G401.6 (cell line): ENCODE measurements at regions not wholly inside any gene's neighbourhood (a gene's known extent, or its start where the extent isn't known, plus 50 kb on each side); places are given as distances from the start of the nearest gene placed in this dataset.
"Not testable (repeated sequence)": the region's sequence is repeated elsewhere in the genome, so short reads cannot be mapped to it uniquely, and the experiment has no call there.

ENCODE experiments used
- FAIRE-seq: peaks from 2 replicates; lab custom pipeline; 2012; peaks lifted over from hg19 to GRCh38; lab: Jason Lieb, UNC

GRCh38 chr6:139743664-139744437, 369.4 kb upstream of the CITED2 start:
- FAIRE-seq = no peak

- no peak for FAIRE-seq
Measured at GRCh38 chr6:139742671-139743070, 368.2 kb upstream of the CITED2 start.

- peak; percentile 91 for FAIRE-seq
Measured at GRCh38 chr6:139738801-139739455, 364.5 kb upstream of the CITED2 start.

- no peak for FAIRE-seq
Measured at GRCh38 chr6:139736325-139736906, 362.0 kb upstream of the CITED2 start.

GRCh38 chr6:139732451-139732850, 358.0 kb upstream of the CITED2 start:
- no peak for FAIRE-seq

GRCh38 chr6:139730340-139730974, 356.0 kb upstream of the CITED2 start:
- no peak for FAIRE-seq

GRCh38 chr6:139728876-139729427, 354.5 kb upstream of the CITED2 start:
- FAIRE-seq = no peak

GRCh38 chr6:139726272-139726671, 351.8 kb upstream of the CITED2 start:
- FAIRE-seq = not testable (repeated sequence)

GRCh38 chr6:139722530-139722929, 348.1 kb upstream of the CITED2 start:
- FAIRE-seq = no peak

- no peak for FAIRE-seq
Measured at GRCh38 chr6:139721954-139722353, 347.5 kb upstream of the CITED2 start.

- peak; percentile 3 for FAIRE-seq
Measured at GRCh38 chr6:139713900-139714506, 339.6 kb upstream of the CITED2 start.

- FAIRE-seq = no peak
Measured at GRCh38 chr6:139713424-139713823, 339.0 kb upstream of the CITED2 start.

- no peak for FAIRE-seq
Measured at GRCh38 chr6:139712830-139713229, 338.4 kb upstream of the CITED2 start.

GRCh38 chr6:139711804-139712585, 337.5 kb upstream of the CITED2 start:
- FAIRE-seq = peak; percentile 68

GRCh38 chr6:139710556-139710955, 336.1 kb upstream of the CITED2 start:
- no peak for FAIRE-seq

- FAIRE-seq = peak; percentile 95
Measured at GRCh38 chr6:139708337-139709199, 334.1 kb upstream of the CITED2 start.

GRCh38 chr6:139706912-139707311, 332.5 kb upstream of the CITED2 start:
- no peak for FAIRE-seq

- FAIRE-seq = no peak
Measured at GRCh38 chr6:139705284-139705683, 330.8 kb upstream of the CITED2 start.

GRCh38 chr6:139703780-139704179, 329.3 kb upstream of the CITED2 start:
- FAIRE-seq = no peak

- FAIRE-seq = no peak
Measured at GRCh38 chr6:139702706-139703105, 328.3 kb upstream of the CITED2 start.
